Endothelial cell of umbilical vein (primary cell): ENCODE measurements at regions not wholly inside any gene's neighbourhood (a gene's known extent, or its start where the extent isn't known, plus 50 kb on each side); places are given as distances from the start of the nearest gene placed in this dataset.

Source experiments
- EZH2 ChIP-seq: IDR thresholded peaks from 2 replicates; pipeline ENCODE4 v1.6.1; 2012; ENCODE audit warnings: borderline replicate concordance, low read depth, mild to moderate bottlenecking, moderate library complexity, low read length, inconsistent platforms; ENCODE audit not compliant: severe bottlenecking
- FOS ChIP-seq: IDR thresholded peaks from 2 replicates; pipeline ENCODE4 v1.6.1; 2011; ENCODE audit warnings: mild to moderate bottlenecking, low read length, moderate library complexity, borderline replicate concordance; ENCODE audit not compliant: insufficient read depth
- JUN ChIP-seq: IDR thresholded peaks from 2 replicates; pipeline ENCODE4 v1.6.1; 2011; ENCODE audit warnings: borderline replicate concordance, low read depth; ENCODE audit not compliant: insufficient read length, insufficient read depth
- POLR2AphosphoS5 ChIP-seq: IDR thresholded peaks from 2 replicates; pipeline ENCODE4 v1.6.1; 2012; ENCODE audit warnings: low read depth, mild to moderate bottlenecking, control low read depth, low read length, moderate library complexity; ENCODE audit not compliant: insufficient read depth
- TF ChIP-seq, protein P1 (sequence below), 2 donors: IDR thresholded peaks; 1 replicate in 1 of 2; 2 replicates in 1 of 2; pipeline ENCODE4 v1.5.1; 2011; ENCODE audit warnings: low read length in 2 of 2, mild to moderate bottlenecking in 2 of 2, moderate library complexity in 2 of 2, control low read depth in 1 of 2, inconsistent platforms in 1 of 2, low read depth in 1 of 2; ENCODE audit not compliant: insufficient read depth in 1 of 2; ENCODE audit errors: extremely low read depth in 1 of 2

DNA sequence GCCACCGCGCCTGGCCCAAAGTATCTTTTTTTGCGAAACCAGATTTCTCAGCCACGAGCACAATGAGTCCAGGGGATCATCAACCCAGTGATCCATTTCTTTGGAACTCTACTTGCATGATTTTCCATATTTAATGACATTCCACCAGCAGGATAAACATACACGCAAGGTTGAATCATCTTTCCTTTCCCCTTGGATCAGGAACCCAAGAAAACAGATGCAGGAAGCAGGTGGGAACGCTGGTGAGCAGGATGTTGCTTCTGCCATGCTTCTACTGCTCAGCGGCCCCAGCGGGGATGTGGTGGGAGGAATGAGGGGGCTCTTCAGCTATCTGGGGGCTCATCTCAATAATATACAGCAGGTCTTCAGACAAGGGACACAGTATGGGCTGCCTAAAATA is 118.2 kb downstream of the SEC61B start:
- TF ChIP-seq JUN (peak; percentile 90), POLR2AphosphoS5 (peak; percentile 91), EZH2 (no peak), FOS (peak; percentile 80)
- TF ChIP-seq, protein P1, sequence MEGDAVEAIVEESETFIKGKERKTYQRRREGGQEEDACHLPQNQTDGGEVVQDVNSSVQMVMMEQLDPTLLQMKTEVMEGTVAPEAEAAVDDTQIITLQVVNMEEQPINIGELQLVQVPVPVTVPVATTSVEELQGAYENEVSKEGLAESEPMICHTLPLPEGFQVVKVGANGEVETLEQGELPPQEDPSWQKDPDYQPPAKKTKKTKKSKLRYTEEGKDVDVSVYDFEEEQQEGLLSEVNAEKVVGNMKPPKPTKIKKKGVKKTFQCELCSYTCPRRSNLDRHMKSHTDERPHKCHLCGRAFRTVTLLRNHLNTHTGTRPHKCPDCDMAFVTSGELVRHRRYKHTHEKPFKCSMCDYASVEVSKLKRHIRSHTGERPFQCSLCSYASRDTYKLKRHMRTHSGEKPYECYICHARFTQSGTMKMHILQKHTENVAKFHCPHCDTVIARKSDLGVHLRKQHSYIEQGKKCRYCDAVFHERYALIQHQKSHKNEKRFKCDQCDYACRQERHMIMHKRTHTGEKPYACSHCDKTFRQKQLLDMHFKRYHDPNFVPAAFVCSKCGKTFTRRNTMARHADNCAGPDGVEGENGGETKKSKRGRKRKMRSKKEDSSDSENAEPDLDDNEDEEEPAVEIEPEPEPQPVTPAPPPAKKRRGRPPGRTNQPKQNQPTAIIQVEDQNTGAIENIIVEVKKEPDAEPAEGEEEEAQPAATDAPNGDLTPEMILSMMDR (IDR thresholded peaks at IDR 0.05; ENCODE audit: extremely low read depth in 1 of 2, insufficient read depth in 1 of 2, low read depth in 1 of 2, low read length in 2 of 2): no peak
